ENCODE measurements at regions not wholly inside any gene's neighbourhood (a gene's known extent, or its start where the extent isn't known, plus 50 kb on each side); places are given as distances from the start of the nearest gene placed in this dataset.

GRCh38 chr11:101199416-101199815 is 69.8 kb upstream of the PGR start:
- DNase-seq: no peak

GRCh38 chr11:101195294-101195693 is 65.7 kb upstream of the PGR start:
- DNase-seq: no peak

GRCh38 chr11:101188801-101189200 is 59.2 kb upstream of the PGR start:
- no peak for DNase-seq

GRCh38 chr11:101188173-101188572 is 58.6 kb upstream of the PGR start:
- no peak for DNase-seq

- DNase-seq: no peak
These were observed 58.1 kb upstream of the PGR start for GRCh38 chr11:101187748-101188147.

- no peak for DNase-seq
These were observed 56.4 kb upstream of the PGR start for GRCh38 chr11:101185985-101186384.

GRCh38 chr11:101182467-101182866 is 52.9 kb upstream of the PGR start:
- no peak for DNase-seq

- no peak for DNase-seq
These were observed 50.9 kb upstream of the PGR start for GRCh38 chr11:101180481-101180880.
